SU-DHL-6 (cell line): ENCODE measurements at regions not wholly inside any gene's neighbourhood (a gene's known extent, or its start where the extent isn't known, plus 50 kb on each side); places are given as distances from the start of the nearest gene placed in this dataset.

ENCODE experiments used
- CTCF ChIP-seq: fragments of 200-600 bp; sonication (generic); IDR thresholded peaks from one replicate; pipeline ENCODE4 v1.5.1; 2017; ENCODE audit warnings: antibody characterized with exemption, mild to moderate bottlenecking, low read length, moderate library complexity; ENCODE audit not compliant: insufficient read depth, poor library complexity, severe bottlenecking
- EZH2phosphoT487 ChIP-seq: fragments of 200-600 bp; sonication (generic), shearing (Covaris generic); conservative IDR thresholded peaks from 2 replicates; pipeline ENCODE4 v1.6.1; 2018; ENCODE audit warnings: mild to moderate bottlenecking, antibody characterized with exemption, low read length, moderate library complexity, mixed read lengths

GRCh38 chr2:136323935-136324334 is 206.0 kb upstream of the CXCR4 start:
- TF ChIP-seq EZH2phosphoT487, result no peak
- TF ChIP-seq CTCF, result no peak
